SK-N-SH (cell line): ENCODE measurements at regions not wholly inside any gene's neighbourhood (a gene's known extent, or its start where the extent isn't known, plus 50 kb on each side); places are given as distances from the start of the nearest gene placed in this dataset.

Source experiments
- REST ChIP-seq: IDR thresholded peaks from 2 replicates; pipeline ENCODE4 v1.6.1; 2012; ENCODE audit warnings: mild to moderate bottlenecking, low read depth, low read length, moderate library complexity
- YY1 ChIP-seq: IDR thresholded peaks from 2 replicates; pipeline ENCODE4 v1.4.0; 2012; ENCODE audit warnings: low read depth, mild to moderate bottlenecking
- TF ChIP-seq, protein P1 (sequence below): fragments of 200-600 bp; sonication (generic); IDR thresholded peaks from 2 replicates; pipeline ENCODE4 v1.6.1; 2017; ENCODE audit warnings: antibody characterized with exemption, mild to moderate bottlenecking, moderate library complexity

DNA sequence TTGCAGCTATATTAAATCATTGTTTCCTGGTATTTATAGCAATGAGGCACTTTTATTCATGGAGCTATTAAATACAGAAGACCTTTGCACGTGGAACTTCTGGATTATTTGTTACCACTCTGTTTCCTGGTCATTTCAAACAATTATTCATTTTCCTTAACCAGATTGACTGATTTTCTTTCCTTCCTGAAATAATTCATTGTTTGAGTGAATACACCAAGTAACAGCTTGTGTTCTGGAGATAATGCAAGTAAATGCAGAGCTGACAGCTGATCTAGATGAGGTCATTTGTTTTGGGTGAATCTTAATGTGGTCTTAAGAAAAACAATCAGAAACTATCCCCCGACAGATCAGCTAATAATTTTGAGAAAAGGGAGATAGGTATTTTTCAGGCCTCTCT lies 497.7 kb downstream of the KIF20B start:
- TF ChIP-seq, protein P1, sequence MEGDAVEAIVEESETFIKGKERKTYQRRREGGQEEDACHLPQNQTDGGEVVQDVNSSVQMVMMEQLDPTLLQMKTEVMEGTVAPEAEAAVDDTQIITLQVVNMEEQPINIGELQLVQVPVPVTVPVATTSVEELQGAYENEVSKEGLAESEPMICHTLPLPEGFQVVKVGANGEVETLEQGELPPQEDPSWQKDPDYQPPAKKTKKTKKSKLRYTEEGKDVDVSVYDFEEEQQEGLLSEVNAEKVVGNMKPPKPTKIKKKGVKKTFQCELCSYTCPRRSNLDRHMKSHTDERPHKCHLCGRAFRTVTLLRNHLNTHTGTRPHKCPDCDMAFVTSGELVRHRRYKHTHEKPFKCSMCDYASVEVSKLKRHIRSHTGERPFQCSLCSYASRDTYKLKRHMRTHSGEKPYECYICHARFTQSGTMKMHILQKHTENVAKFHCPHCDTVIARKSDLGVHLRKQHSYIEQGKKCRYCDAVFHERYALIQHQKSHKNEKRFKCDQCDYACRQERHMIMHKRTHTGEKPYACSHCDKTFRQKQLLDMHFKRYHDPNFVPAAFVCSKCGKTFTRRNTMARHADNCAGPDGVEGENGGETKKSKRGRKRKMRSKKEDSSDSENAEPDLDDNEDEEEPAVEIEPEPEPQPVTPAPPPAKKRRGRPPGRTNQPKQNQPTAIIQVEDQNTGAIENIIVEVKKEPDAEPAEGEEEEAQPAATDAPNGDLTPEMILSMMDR: no peak
- TF ChIP-seq REST (no peak), YY1 (no peak)
